ENCODE measurements at regions not wholly inside any gene's neighbourhood (a gene's known extent, or its start where the extent isn't known, plus 50 kb on each side); places are given as distances from the start of the nearest gene placed in this dataset.

DNA sequence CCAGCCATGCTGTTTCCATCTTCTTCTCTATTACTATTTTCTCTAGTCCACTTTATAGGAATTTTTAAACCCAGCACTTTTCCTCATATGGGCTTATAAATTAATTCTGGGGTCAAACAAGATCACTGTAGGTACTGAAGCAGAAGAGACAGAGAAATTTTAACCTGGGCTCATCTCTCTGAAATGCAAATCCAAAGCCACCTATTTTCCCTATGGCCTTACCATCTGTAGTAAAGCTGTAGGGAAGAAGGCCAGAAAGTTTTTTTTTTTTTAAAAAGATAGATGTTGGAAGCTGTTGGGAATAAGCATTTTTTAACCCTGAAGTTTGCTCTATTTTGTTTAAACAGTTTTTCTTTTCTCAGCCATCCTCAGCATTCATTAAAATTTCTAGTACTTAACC, 367.4 kb downstream of the CD109 start:
- H3K9ac ChIP-seq (ENCODE audit: insufficient read depth in 1 of 2, low read depth in 2 of 2, low read length in 2 of 2): no peak overlapping the region
- H3K9me3 ChIP-seq (replicated peaks; ENCODE audit: control insufficient read depth, insufficient read depth, low read depth, low read length): no peaks in the 10 kb centered on the region
- in situ Hi-C loops (cut with MboI): no loop called here
- H3K4me2 ChIP-seq (ENCODE audit: insufficient read depth, low read length): no peak overlapping the region
- DNase-seq (ENCODE audit: extremely low read depth in 1 of 4, low spot score in 3 of 4) (no peak), FAIRE-seq (no peak), ATAC-seq (no peak)
- no peaks in the 10 kb centered on the region for H3K36me3 ChIP-seq (ENCODE audit: control insufficient read depth, insufficient read depth, low read length)
- H3K4me1 ChIP-seq (replicated peaks in 1 of 2; ENCODE audit: control insufficient read depth in 2 of 2, insufficient read depth in 2 of 2, low read length in 2 of 2): no peaks in the 10 kb centered on the region
- no peak overlapping the region for H2AFZ ChIP-seq (ENCODE audit: low read depth, low read length)
- no peak overlapping the region for H3K4me3 ChIP-seq
- ChIA-PET POLR2A (no interaction called here), CTCF (ENCODE audit: low intra/inter-chr PET ratio) (no interaction called here)
- intact Hi-C loops (cut with micrococcal nuclease): no loop called here
- H4K20me1 ChIP-seq (replicated peaks; ENCODE audit: control insufficient read depth, insufficient read depth, low read length): no peaks in the 10 kb centered on the region
- H3K27me3 ChIP-seq (ENCODE audit: control insufficient read depth in 2 of 2, insufficient read depth in 2 of 2, low read length in 2 of 2): no peaks in the 10 kb centered on the region
- BruUV-seq (replicated peaks): no TSS peak
- no peaks in the 10 kb centered on the region for H3K79me2 ChIP-seq (ENCODE audit: control insufficient read depth, insufficient read depth, low read length)
- no peak overlapping the region for H3K27ac ChIP-seq (ENCODE audit: extremely low read depth, low read depth, low read length)
- no peaks in the 10 kb centered on the region for H3K9me1 ChIP-seq (ENCODE audit: control insufficient read depth, insufficient read depth, low read length)
- TF ChIP-seq, protein P1, sequence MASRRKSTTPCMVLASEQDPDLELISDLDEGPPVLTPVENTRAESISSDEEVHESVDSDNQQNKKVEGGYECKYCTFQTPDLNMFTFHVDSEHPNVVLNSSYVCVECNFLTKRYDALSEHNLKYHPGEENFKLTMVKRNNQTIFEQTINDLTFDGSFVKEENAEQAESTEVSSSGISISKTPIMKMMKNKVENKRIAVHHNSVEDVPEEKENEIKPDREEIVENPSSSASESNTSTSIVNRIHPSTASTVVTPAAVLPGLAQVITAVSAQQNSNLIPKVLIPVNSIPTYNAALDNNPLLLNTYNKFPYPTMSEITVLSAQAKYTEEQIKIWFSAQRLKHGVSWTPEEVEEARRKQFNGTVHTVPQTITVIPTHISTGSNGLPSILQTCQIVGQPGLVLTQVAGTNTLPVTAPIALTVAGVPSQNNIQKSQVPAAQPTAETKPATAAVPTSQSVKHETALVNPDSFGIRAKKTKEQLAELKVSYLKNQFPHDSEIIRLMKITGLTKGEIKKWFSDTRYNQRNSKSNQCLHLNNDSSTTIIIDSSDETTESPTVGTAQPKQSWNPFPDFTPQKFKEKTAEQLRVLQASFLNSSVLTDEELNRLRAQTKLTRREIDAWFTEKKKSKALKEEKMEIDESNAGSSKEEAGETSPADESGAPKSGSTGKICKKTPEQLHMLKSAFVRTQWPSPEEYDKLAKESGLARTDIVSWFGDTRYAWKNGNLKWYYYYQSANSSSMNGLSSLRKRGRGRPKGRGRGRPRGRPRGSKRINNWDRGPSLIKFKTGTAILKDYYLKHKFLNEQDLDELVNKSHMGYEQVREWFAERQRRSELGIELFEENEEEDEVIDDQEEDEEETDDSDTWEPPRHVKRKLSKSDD (conservative IDR thresholded peaks at IDR 0.05; ENCODE audit: low read length): no peak
- TF ChIP-seq NR4A1 (CRISPR knock-in tag; IDR thresholded peaks at IDR 0.05) (no peak), NR4A1 (tag; IDR thresholded peaks at IDR 0.05) (no peak), MCM2 (IDR thresholded peaks at IDR 0.05; ENCODE audit: low read depth) (no peak), ZNF76 (CRISPR knock-in tag; IDR thresholded peaks at IDR 0.05; ENCODE audit: borderline replicate concordance) (no peak), NR3C1 (CRISPR knock-in tag; IDR thresholded peaks at IDR 0.05) (no peak), HMG20A (CRISPR knock-in tag; conservative IDR thresholded peaks at IDR 0.05) (no peak), CXXC5 (CRISPR knock-in tag; IDR thresholded peaks at IDR 0.05) (no peak), ETV1 (tag; conservative IDR thresholded peaks at IDR 0.05; ENCODE audit: low read depth) (no peak), ZNF197 (CRISPR knock-in tag; IDR thresholded peaks at IDR 0.05; ENCODE audit: low read depth) (no peak), MBD2 (IDR thresholded peaks at IDR 0.05; ENCODE audit: borderline replicate concordance, low read depth) (no peak), MTA2 (IDR thresholded peaks at IDR 0.05; ENCODE audit: low read depth) (no peak), FUS (optimal IDR thresholded peaks at IDR 0.05; ENCODE audit: low read depth, low read length) (no peak), MYBL2 (IDR thresholded peaks at IDR 0.05; ENCODE audit: low read depth) (no peak), MYBL2 (CRISPR knock-in tag; IDR thresholded peaks at IDR 0.05; ENCODE audit: borderline replicate concordance) (no peak), CCNT2 (IDR thresholded peaks at IDR 0.05; ENCODE audit: borderline replicate concordance, extremely low read depth, insufficient read length, low read depth, low read length) (no peak), MIER1 (IDR thresholded peaks at IDR 0.05; ENCODE audit: low read depth) (no peak), NELFE (IDR thresholded peaks at IDR 0.05; ENCODE audit: insufficient read depth, insufficient read length) (no peak)
- TF ChIP-seq, protein P2, sequence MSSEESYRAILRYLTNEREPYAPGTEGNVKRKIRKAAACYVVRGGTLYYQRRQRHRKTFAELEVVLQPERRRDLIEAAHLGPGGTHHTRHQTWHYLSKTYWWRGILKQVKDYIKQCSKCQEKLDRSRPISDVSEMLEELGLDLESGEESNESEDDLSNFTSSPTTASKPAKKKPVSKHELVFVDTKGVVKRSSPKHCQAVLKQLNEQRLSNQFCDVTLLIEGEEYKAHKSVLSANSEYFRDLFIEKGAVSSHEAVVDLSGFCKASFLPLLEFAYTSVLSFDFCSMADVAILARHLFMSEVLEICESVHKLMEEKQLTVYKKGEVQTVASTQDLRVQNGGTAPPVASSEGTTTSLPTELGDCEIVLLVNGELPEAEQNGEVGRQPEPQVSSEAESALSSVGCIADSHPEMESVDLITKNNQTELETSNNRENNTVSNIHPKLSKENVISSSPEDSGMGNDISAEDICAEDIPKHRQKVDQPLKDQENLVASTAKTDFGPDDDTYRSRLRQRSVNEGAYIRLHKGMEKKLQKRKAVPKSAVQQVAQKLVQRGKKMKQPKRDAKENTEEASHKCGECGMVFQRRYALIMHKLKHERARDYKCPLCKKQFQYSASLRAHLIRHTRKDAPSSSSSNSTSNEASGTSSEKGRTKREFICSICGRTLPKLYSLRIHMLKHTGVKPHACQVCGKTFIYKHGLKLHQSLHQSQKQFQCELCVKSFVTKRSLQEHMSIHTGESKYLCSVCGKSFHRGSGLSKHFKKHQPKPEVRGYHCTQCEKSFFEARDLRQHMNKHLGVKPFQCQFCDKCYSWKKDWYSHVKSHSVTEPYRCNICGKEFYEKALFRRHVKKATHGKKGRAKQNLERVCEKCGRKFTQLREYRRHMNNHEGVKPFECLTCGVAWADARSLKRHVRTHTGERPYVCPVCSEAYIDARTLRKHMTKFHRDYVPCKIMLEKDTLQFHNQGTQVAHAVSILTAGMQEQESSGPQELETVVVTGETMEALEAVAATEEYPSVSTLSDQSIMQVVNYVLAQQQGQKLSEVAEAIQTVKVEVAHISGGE (CRISPR knock-in tag; IDR thresholded peaks at IDR 0.05): no peak
- TF ChIP-seq, protein P3, sequence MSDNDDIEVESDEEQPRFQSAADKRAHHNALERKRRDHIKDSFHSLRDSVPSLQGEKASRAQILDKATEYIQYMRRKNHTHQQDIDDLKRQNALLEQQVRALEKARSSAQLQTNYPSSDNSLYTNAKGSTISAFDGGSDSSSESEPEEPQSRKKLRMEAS (CRISPR knock-in tag; IDR thresholded peaks at IDR 0.05): no peak

Measured in K562 (cell line).